Gastrocnemius medialis (tissue), 4 donors: ENCODE measurements at regions not wholly inside any gene's neighbourhood (a gene's known extent, or its start where the extent isn't known, plus 50 kb on each side); places are given as distances from the start of the nearest gene placed in this dataset.
"Not testable (repeated sequence)": the region's sequence is repeated elsewhere in the genome, so short reads cannot be mapped to it uniquely, and the experiment has no call there.

ENCODE experiments used
- ATAC-seq, 2 donors: fragments of 150-250 bp; one replicate each; pipeline ENCODE4 v1.9.1; 2016
- DNase-seq, 2 donors: peaks; one replicate each; pipeline ENCODE4 v3.0.0-alpha.2; 2019
- H3K27ac ChIP-seq, 4 donors: fragments of 200-600 bp; sonication (generic); 1 replicate in 1 of 4; 2 replicates in 3 of 4; pipeline ENCODE4 v1.5.1; 2016 to 2018; ENCODE audit warnings: mild to moderate bottlenecking in 2 of 4, moderate library complexity in 1 of 4
- H3K27me3 ChIP-seq, 3 donors: fragments of 200-600 bp; sonication (generic) in 2 of 3; 1 replicate in 1 of 3; 2 replicates in 2 of 3; pipeline versions ENCODE4 v1.5.1 to v1.6.0; 2016 to 2019; ENCODE audit warnings: mild to moderate bottlenecking in 1 of 3, moderate library complexity in 1 of 3
- H3K36me3 ChIP-seq, 2 donors: fragments of 200-600 bp; sonication (generic) in 1 of 2; one replicate each; pipeline ENCODE4 v1.5.1; 2017 to 2018
- H3K4me1 ChIP-seq, 2 donors: fragments of 200-600 bp; sonication (generic) in 1 of 2; one replicate each; pipeline ENCODE4 v1.5.1; 2016 to 2017; ENCODE audit warnings: mild to moderate bottlenecking in 2 of 2
- H3K4me3 ChIP-seq, 4 donors: fragments of 200-600 bp; sonication (generic) in 3 of 4; 1 replicate in 1 of 4; 2 replicates in 3 of 4; pipeline ENCODE4 v1.5.1; 2016 to 2019; ENCODE audit warnings: mild to moderate bottlenecking in 2 of 4
- H3K9me3 ChIP-seq, 3 donors: fragments of 200-600 bp; sonication (generic) in 2 of 3; 1 replicate in 1 of 3; 2 replicates in 2 of 3; pipeline ENCODE4 v1.5.1; 2016 to 2019
- POLR2A ChIP-seq, 2 donors: fragments of 450-650 bp; IDR thresholded peaks; one replicate each; pipeline ENCODE4 v1.6.1; 2017; ENCODE audit warnings: antibody characterized with exemption in 2 of 2, mild to moderate bottlenecking in 2 of 2, moderate library complexity in 2 of 2
- in situ Hi-C, 4 donors: fragments of 200-750 bp; cut with MboI; loops; one replicate each; pipeline versions ENCODE4 v1.15.0 to v1.8.0; 2017; ENCODE audit warnings: low sequenced_read_pairs in 4 of 4
- intact Hi-C: fragments of 100-400 bp; cut with DNase I; formaldehyde crosslinking; loops from one replicate; pipeline ENCODE4 v1.15.1; 2023; ENCODE audit warnings: low total_unique reads
- TF ChIP-seq, protein P1 (sequence below), 5 experiments: fragments of 450-650 bp in 3 of 5; fragments of 200-600 bp in 2 of 5; sonication (generic) in 2 of 5; IDR thresholded peaks in 4 of 5; conservative IDR thresholded peaks in 1 of 5; 1 replicate in 4 of 5; 2 replicates in 1 of 5; pipeline ENCODE4 v1.5.1; 2016 to 2019; ENCODE audit warnings: antibody characterized with exemption in 5 of 5, mild to moderate bottlenecking in 3 of 5, moderate library complexity in 3 of 5

DNA sequence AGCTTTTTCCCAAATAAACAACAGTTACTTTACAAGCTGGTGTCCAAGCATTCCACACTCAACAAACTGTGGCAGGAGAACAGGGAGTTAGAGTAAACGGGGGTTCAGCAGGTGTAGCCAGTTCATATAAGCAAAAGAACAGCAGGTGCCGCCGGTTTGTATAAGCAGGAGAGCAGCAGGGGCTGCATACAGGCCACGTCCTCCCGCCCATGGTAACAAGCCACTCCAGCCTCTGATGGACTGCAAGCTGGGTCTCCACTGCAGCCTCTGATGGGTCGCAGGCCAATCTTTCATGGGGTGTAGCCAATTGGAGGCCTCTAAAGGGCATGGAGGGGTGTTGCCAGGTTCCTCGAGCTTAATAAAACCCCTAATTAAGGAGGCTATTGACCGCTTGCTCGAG, 189.3 kb downstream of the ANKRD30B start:
- Histone ChIP-seq H3K9me3 (no peaks in the 10 kb centered on the region), H3K36me3 (no peaks in the 10 kb centered on the region), H3K27ac (no peak overlapping the region), H3K4me1 (no peaks in the 10 kb centered on the region), H3K27me3 (no peaks in the 10 kb centered on the region), H3K4me3 (no peak overlapping the region)
- in situ Hi-C loops (no loop called here), intact Hi-C loops (no loop called here)
- ATAC-seq (no peak), DNase-seq (no peak)
- TF ChIP-seq, protein P1, sequence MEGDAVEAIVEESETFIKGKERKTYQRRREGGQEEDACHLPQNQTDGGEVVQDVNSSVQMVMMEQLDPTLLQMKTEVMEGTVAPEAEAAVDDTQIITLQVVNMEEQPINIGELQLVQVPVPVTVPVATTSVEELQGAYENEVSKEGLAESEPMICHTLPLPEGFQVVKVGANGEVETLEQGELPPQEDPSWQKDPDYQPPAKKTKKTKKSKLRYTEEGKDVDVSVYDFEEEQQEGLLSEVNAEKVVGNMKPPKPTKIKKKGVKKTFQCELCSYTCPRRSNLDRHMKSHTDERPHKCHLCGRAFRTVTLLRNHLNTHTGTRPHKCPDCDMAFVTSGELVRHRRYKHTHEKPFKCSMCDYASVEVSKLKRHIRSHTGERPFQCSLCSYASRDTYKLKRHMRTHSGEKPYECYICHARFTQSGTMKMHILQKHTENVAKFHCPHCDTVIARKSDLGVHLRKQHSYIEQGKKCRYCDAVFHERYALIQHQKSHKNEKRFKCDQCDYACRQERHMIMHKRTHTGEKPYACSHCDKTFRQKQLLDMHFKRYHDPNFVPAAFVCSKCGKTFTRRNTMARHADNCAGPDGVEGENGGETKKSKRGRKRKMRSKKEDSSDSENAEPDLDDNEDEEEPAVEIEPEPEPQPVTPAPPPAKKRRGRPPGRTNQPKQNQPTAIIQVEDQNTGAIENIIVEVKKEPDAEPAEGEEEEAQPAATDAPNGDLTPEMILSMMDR (IDR thresholded peaks at IDR 0.05 in 4 of 5, conservative IDR thresholded peaks at IDR 0.05 in 1 of 5), result no peak
- TF ChIP-seq POLR2A (IDR thresholded peaks at IDR 0.05), result no peak

DNA sequence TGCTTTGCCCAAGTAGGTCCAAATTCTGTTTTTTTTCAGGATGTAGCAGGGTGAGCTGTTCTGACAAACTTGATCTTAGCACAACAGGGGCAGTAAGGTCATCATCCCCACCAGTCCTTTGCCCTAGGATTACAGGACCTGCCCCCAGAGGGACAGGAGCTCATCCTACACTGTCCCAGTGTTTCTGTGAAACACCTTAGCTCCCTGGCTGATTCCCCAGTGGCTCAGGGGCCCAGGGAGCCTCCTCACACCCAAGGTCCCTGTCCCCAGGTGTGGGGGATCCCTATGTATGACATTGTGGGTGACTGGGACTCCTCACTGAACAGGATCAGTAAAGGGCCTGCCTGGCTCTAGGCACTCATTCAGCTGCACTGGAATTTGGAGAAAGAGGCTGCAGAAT, 191.2 kb downstream of the ANKRD30B start:
- no peaks in the 10 kb centered on the region for H3K9me3 ChIP-seq
- in situ Hi-C loops, result no loop called here
- no peak for TF ChIP-seq POLR2A (IDR thresholded peaks at IDR 0.05)
- TF ChIP-seq, protein P1 (IDR thresholded peaks at IDR 0.05 in 4 of 5, conservative IDR thresholded peaks at IDR 0.05 in 1 of 5), result no peak
- no peaks in the 10 kb centered on the region for H3K4me1 ChIP-seq
- no peak for ATAC-seq
- intact Hi-C loops, result no loop called here
- H3K27ac ChIP-seq, result no peak overlapping the region
- no peak overlapping the region for H3K4me3 ChIP-seq
- H3K36me3 ChIP-seq, result no peaks in the 10 kb centered on the region
- no peaks in the 10 kb centered on the region for H3K27me3 ChIP-seq
- no peak for DNase-seq

DNA sequence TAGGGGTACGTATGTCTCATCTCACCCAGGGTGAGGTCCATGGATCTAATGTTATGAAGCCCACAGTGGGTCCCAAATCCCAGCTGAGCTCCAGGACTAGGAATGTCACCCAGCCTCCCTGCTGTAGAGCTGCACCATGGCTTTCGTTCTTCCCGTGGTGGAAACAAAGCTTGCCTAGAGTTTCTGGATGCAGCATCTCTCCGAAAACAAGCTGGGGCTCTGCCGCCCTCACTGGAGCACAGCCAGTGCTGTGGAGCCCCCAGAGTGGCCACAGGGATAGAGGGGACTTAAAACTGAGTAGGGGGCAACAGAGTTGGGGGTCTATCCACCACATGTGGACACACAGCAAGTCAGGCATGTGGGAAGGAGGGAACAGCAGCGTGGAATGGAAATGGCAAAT, 192.1 kb downstream of the ANKRD30B start:
- H3K4me3 ChIP-seq, result not testable (repeated sequence)

DNA sequence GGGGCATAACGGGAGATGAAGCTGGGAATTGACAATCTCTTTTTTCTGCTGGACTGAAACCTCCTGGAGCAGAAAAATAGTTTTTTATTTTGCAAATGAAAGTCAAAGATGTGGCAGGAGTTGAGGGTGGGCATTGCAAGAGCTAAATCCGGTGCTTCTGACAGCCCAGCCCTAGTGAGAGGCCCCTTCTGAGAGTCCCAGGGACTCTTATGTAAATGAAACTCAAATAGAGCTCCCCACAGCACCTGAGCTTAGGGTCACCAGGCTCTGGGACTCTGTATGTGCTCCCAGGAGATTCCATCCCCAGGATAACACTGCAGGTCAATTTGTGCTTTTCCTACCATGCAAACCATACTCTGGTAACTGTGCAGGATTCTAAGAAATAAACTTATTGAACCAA, 192.8 kb downstream of the ANKRD30B start:
- no peak for DNase-seq
- Histone ChIP-seq H3K27ac (no peak overlapping the region), H3K27me3 (no peaks in the 10 kb centered on the region), H3K4me1 (no peaks in the 10 kb centered on the region), H3K36me3 (no peaks in the 10 kb centered on the region), H3K9me3 (no peaks in the 10 kb centered on the region), H3K4me3 (no peak overlapping the region)
- TF ChIP-seq, protein P1 (IDR thresholded peaks at IDR 0.05 in 4 of 5, conservative IDR thresholded peaks at IDR 0.05 in 1 of 5), result no peak
- TF ChIP-seq POLR2A (IDR thresholded peaks at IDR 0.05), result no peak
- intact Hi-C loops, result no loop called here
- in situ Hi-C loops, result no loop called here
- ATAC-seq, result no peak

More for the DNA sequence above, 192.1 kb downstream of the ANKRD30B start:
- DNase-seq, H3K27ac ChIP-seq, ATAC-seq, H3K36me3 ChIP-seq, intact Hi-C loops, H3K9me3 ChIP-seq, H3K27me3 ChIP-seq, in situ Hi-C loops, H3K4me1 ChIP-seq: not testable (repeated sequence)

DNA sequence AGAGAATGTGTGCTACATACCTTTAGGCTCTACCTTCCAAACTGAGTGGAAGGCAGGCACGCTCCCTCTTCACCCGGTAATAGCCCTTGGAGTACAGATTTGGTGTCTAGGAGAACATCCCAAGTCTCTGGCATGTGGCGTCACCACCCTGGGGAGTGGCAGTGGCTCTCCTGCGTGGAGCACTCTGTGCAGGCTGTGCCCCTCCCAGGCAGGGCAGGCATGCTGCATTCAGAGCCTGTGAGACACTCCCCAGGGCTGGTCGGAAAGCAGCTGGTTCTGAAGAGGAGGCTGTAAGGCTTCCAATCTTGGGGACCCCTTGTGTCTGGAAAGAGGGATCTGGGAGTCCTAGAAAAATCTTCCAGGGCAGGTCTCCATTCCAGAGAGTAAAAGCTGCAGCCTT, 193.3 kb downstream of the ANKRD30B start:
- intact Hi-C loops, result no loop called here
- Histone ChIP-seq H3K36me3 (no peaks in the 10 kb centered on the region), H3K4me3 (no peak overlapping the region), H3K27ac (no peak overlapping the region), H3K9me3 (no peaks in the 10 kb centered on the region), H3K27me3 (no peaks in the 10 kb centered on the region), H3K4me1 (no peaks in the 10 kb centered on the region)
- TF ChIP-seq, protein P1 (IDR thresholded peaks at IDR 0.05 in 4 of 5, conservative IDR thresholded peaks at IDR 0.05 in 1 of 5), result no peak
- no peak for TF ChIP-seq POLR2A (IDR thresholded peaks at IDR 0.05)
- DNase-seq (no peak), ATAC-seq (no peak)
- in situ Hi-C loops, result no loop called here
